Suprapubic skin (tissue), 4 donors: ENCODE measurements at regions not wholly inside any gene's neighbourhood (a gene's known extent, or its start where the extent isn't known, plus 50 kb on each side); places are given as distances from the start of the nearest gene placed in this dataset.

Source experiments
- DNase-seq, 2 donors: peaks; one replicate each; pipeline ENCODE4 v3.0.0-alpha.2; 2019; ENCODE audit warnings: low spot score in 2 of 2
- H3K27ac ChIP-seq: fragments of 200-600 bp; sonication (generic); one replicate; pipeline ENCODE4 v1.5.1; 2019
- H3K27me3 ChIP-seq: fragments of 200-600 bp; sonication (generic); one replicate; pipeline ENCODE4 v1.5.1; 2019
- H3K36me3 ChIP-seq: fragments of 200-600 bp; sonication (generic); one replicate; pipeline ENCODE4 v1.5.1; 2019
- H3K4me1 ChIP-seq: fragments of 200-600 bp; sonication (generic); one replicate; pipeline ENCODE4 v1.5.1; 2019
- H3K4me3 ChIP-seq: fragments of 200-600 bp; sonication (generic); one replicate; pipeline ENCODE4 v1.5.1; 2019; ENCODE audit warnings: mild to moderate bottlenecking
- H3K9me3 ChIP-seq: fragments of 200-600 bp; sonication (generic); one replicate; pipeline ENCODE4 v1.5.1; 2019
- CTCF ChIP-seq, 2 donors: fragments of 200-600 bp in 1 of 2; fragments of 450-650 bp in 1 of 2; sonication (generic) in 1 of 2; IDR thresholded peaks; one replicate each; pipeline ENCODE4 v1.5.1; 2016 to 2019; ENCODE audit warnings: antibody characterized with exemption in 2 of 2, mild to moderate bottlenecking in 1 of 2, moderate library complexity in 1 of 2
- EP300 ChIP-seq: sonication (generic); formaldehyde crosslinking; IDR thresholded peaks from one replicate; pipeline ENCODE4 v1.6.1; 2017; ENCODE audit warnings: antibody characterized with exemption
- POLR2A ChIP-seq, 2 donors: fragments of 450-650 bp; IDR thresholded peaks; one replicate each; pipeline ENCODE4 v1.6.1; 2017; ENCODE audit warnings: antibody characterized with exemption in 2 of 2, mild to moderate bottlenecking in 2 of 2, moderate library complexity in 2 of 2
- POLR2AphosphoS5 ChIP-seq, 3 donors: sonication (generic); formaldehyde crosslinking; IDR thresholded peaks; one replicate each; pipeline ENCODE4 v1.6.1; 2017; ENCODE audit warnings: antibody characterized with exemption in 3 of 3
- WGBS: methylation state at CpG from one replicate; pipeline ENCODE4 v1.1.5; 2018; 5-methylcytosine and 5-hydroxymethylcytosine counted together

GRCh38 chr10:83144461-83144860, 994.8 kb upstream of the GHITM start:
- H3K27me3 ChIP-seq, result no peaks in the 10 kb centered on the region
- no peak overlapping the region for H3K27ac ChIP-seq
- no peaks in the 10 kb centered on the region for H3K4me1 ChIP-seq
- TF ChIP-seq EP300 (no peak), POLR2AphosphoS5 (IDR thresholded peaks at IDR 0.05) (no peak), POLR2A (IDR thresholded peaks at IDR 0.05) (no peak), CTCF (IDR thresholded peaks at IDR 0.05) (no peak)
- H3K36me3 ChIP-seq, result no peaks in the 10 kb centered on the region
- no peak for DNase-seq
- H3K9me3 ChIP-seq, result no peaks in the 10 kb centered on the region
- no peak overlapping the region for H3K4me3 ChIP-seq

GRCh38 chr10:83153714-83154113, 985.6 kb upstream of the GHITM start:
- TF ChIP-seq POLR2A (IDR thresholded peaks at IDR 0.05) (no peak), CTCF (IDR thresholded peaks at IDR 0.05) (no peak), EP300 (no peak), POLR2AphosphoS5 (IDR thresholded peaks at IDR 0.05) (no peak)
- Histone ChIP-seq H3K36me3 (no peaks in the 10 kb centered on the region), H3K4me3 (no peak overlapping the region), H3K27ac (no peak overlapping the region), H3K4me1 (no peaks in the 10 kb centered on the region), H3K27me3 (no peaks in the 10 kb centered on the region), H3K9me3 (no peaks in the 10 kb centered on the region)
- no peak for DNase-seq
- WGBS, result 70% methylated on average over 9 of the region's 10 CpGs

- no peak for DNase-seq
- Histone ChIP-seq H3K4me1 (no peaks in the 10 kb centered on the region), H3K36me3 (no peaks in the 10 kb centered on the region), H3K9me3 (no peaks in the 10 kb centered on the region), H3K27me3 (no peaks in the 10 kb centered on the region), H3K4me3 (no peak overlapping the region), H3K27ac (no peak overlapping the region)
- TF ChIP-seq POLR2A (IDR thresholded peaks at IDR 0.05), result no peak
- TF ChIP-seq CTCF (IDR thresholded peaks at IDR 0.05), result no peak
- TF ChIP-seq EP300, result no peak
- no peak for TF ChIP-seq POLR2AphosphoS5 (IDR thresholded peaks at IDR 0.05)
- WGBS, result 40% methylated on average over 3 of the region's 3 CpGs
Observed at GRCh38 chr10:83164156-83164555, 975.2 kb upstream of the GHITM start.

- H3K27ac ChIP-seq, result no peak overlapping the region
- DNase-seq, result no peak
- H3K4me1 ChIP-seq, result no peaks in the 10 kb centered on the region
- TF ChIP-seq POLR2AphosphoS5 (IDR thresholded peaks at IDR 0.05) (no peak), CTCF (IDR thresholded peaks at IDR 0.05) (no peak), EP300 (no peak), POLR2A (IDR thresholded peaks at IDR 0.05) (no peak)
- H3K27me3 ChIP-seq, result no peaks in the 10 kb centered on the region
- no peak overlapping the region for H3K4me3 ChIP-seq
- H3K9me3 ChIP-seq, result no peaks in the 10 kb centered on the region
- no peaks in the 10 kb centered on the region for H3K36me3 ChIP-seq
- WGBS, result 21% methylated on average over 3 of the region's 3 CpGs
Observed at GRCh38 chr10:83165265-83165664, 974.0 kb upstream of the GHITM start.

- DNase-seq, result no peak
- TF ChIP-seq POLR2AphosphoS5 (IDR thresholded peaks at IDR 0.05) (no peak), EP300 (no peak), POLR2A (IDR thresholded peaks at IDR 0.05) (no peak), CTCF (IDR thresholded peaks at IDR 0.05) (no peak)
- WGBS, result 61% methylated on average over 5 of the region's 5 CpGs
Observed at GRCh38 chr10:83166344-83166743, 973.0 kb upstream of the GHITM start.

More at GRCh38 chr10:83166344-83166743, 973.0 kb upstream of the GHITM start:
- Histone ChIP-seq H3K4me3 (no peak overlapping the region), H3K36me3 (no peaks in the 10 kb centered on the region), H3K9me3 (no peaks in the 10 kb centered on the region), H3K4me1 (no peaks in the 10 kb centered on the region), H3K27me3 (no peaks in the 10 kb centered on the region), H3K27ac (no peak overlapping the region)
